Endodermal cell (in vitro differentiated cells): ENCODE measurements at regions not wholly inside any gene's neighbourhood (a gene's known extent, or its start where the extent isn't known, plus 50 kb on each side); places are given as distances from the start of the nearest gene placed in this dataset.
A peak's percentile ranks its signal among the peaks of the same experiment; 100 is the strongest.

Experiments used
- DNase-seq: peaks from one replicate; pipeline ENCODE4 v3.0.0-alpha.2; 2017
- H3K27ac ChIP-seq: 2 replicates; pipeline ENCODE4 v1.5.1; 2013; ENCODE audit warnings: mild to moderate bottlenecking, low read depth, low read length, moderate library complexity
- H3K27me3 ChIP-seq: 2 replicates; pipeline ENCODE4 v1.6.1; 2013; ENCODE audit warnings: mild to moderate bottlenecking, low read length, moderate library complexity; ENCODE audit not compliant: insufficient read depth, control insufficient read depth, poor library complexity, severe bottlenecking
- H3K36me3 ChIP-seq: 2 replicates; pipeline ENCODE4 v1.7.0; 2013; ENCODE audit warnings: mild to moderate bottlenecking, low read length, moderate library complexity; ENCODE audit not compliant: control insufficient read depth, insufficient read depth
- H3K4me1 ChIP-seq: one replicate; pipeline ENCODE4 v1.7.0; 2013; ENCODE audit warnings: low read length; ENCODE audit not compliant: control insufficient read depth, insufficient read depth
- H3K4me3 ChIP-seq: 2 replicates; pipeline ENCODE4 v1.5.1; 2013; ENCODE audit warnings: mild to moderate bottlenecking, low read length, moderate library complexity
- H3K9ac ChIP-seq: 2 replicates; pipeline ENCODE4 v1.6.1; 2013; ENCODE audit warnings: mild to moderate bottlenecking, low read length, moderate library complexity; ENCODE audit not compliant: poor library complexity, severe bottlenecking; ENCODE audit errors: extremely low read depth
- H3K9me3 ChIP-seq: 2 replicates; pipeline ENCODE4 v1.6.1; 2013; ENCODE audit warnings: mild to moderate bottlenecking, low read length, moderate library complexity; ENCODE audit not compliant: control insufficient read depth
- H3K27ac Mint-ChIP-seq: 2 replicates; pipeline ENCODE4 v1.8.0; 2020; ENCODE audit warnings: mixed read lengths
- H3K27me3 Mint-ChIP-seq: 2 replicates; pipeline ENCODE4 v1.8.0; 2021; ENCODE audit warnings: mild to moderate bottlenecking, mixed read lengths; ENCODE audit not compliant: insufficient read depth
- H3K36me3 Mint-ChIP-seq: 2 replicates; pipeline ENCODE4 v1.8.0; 2020; ENCODE audit warnings: low read depth, mixed read lengths
- H3K4me1 Mint-ChIP-seq: 2 replicates; pipeline ENCODE4 v1.8.0; 2020; ENCODE audit warnings: mixed read lengths
- H3K4me3 Mint-ChIP-seq: 2 replicates; pipeline ENCODE4 v1.8.0; 2020; ENCODE audit warnings: mild to moderate bottlenecking, moderate library complexity, mixed read lengths
- H3K9me3 Mint-ChIP-seq: 2 replicates; pipeline ENCODE4 v1.8.0; 2020; ENCODE audit warnings: mild to moderate bottlenecking, mixed read lengths
- CTCF ChIP-seq: fragments of 200-600 bp; sonication (generic); conservative IDR thresholded peaks from 2 replicates; pipeline ENCODE4 v1.5.0; 2021; ENCODE audit warnings: antibody characterized with exemption, mild to moderate bottlenecking
- WGBS, 2 experiments: methylation state at CpG; one replicate each; pipeline versions ENCODE4 v1.1.5 to v1.1.7; 2013; ENCODE audit warnings: missing lambda C conversion rate in 2 of 2, mixed read lengths in 1 of 2; ENCODE audit not compliant: insufficient coverage in 1 of 2, insufficient read length in 1 of 2; 5-methylcytosine and 5-hydroxymethylcytosine counted together

- TF ChIP-seq CTCF = peak; percentile 90
- H3K4me3 Mint-ChIP-seq = no peak overlapping the region
These were observed 331.5 kb upstream of the NFE2L3 start for GRCh38 chr7:25820432-25821040.

GRCh38 chr7:25821225-25821624 lies 330.8 kb upstream of the NFE2L3 start:
- Mint-ChIP-seq H3K4me3 (no peak overlapping the region), H3K27me3 (no peaks in the 10 kb centered on the region), H3K4me1 (no peaks in the 10 kb centered on the region), H3K27ac (no peak overlapping the region), H3K9me3 (no peaks in the 10 kb centered on the region), H3K36me3 (no peaks in the 10 kb centered on the region)
- Histone ChIP-seq H3K9ac (no peak overlapping the region), H3K27me3 (no peaks in the 10 kb centered on the region), H3K4me3 (no peak overlapping the region), H3K4me1 (no peaks in the 10 kb centered on the region), H3K27ac (no peak overlapping the region), H3K36me3 (no peaks in the 10 kb centered on the region), H3K9me3 (no peaks in the 10 kb centered on the region)
- TF ChIP-seq CTCF = no peak
- 83 to 94% methylated on average over 1 to 3 of the region's 3 CpGs for WGBS, 2 experiments
- DNase-seq = no peak

More at GRCh38 chr7:25820432-25821040, 331.5 kb upstream of the NFE2L3 start:
- Mint-ChIP-seq H3K27ac (no peak overlapping the region), H3K4me1 (no peaks in the 10 kb centered on the region), H3K36me3 (no peaks in the 10 kb centered on the region), H3K27me3 (no peaks in the 10 kb centered on the region), H3K9me3 (no peaks in the 10 kb centered on the region)
- H3K27ac ChIP-seq = no peak overlapping the region
- no peaks in the 10 kb centered on the region for H3K36me3 ChIP-seq
- no peak overlapping the region for H3K9ac ChIP-seq
- H3K4me3 ChIP-seq = no peak overlapping the region
- peak; percentile 72 for DNase-seq
- no peaks in the 10 kb centered on the region for H3K9me3 ChIP-seq
- H3K27me3 ChIP-seq = no peaks in the 10 kb centered on the region
- 65% methylated on average over 3 to 5 of the region's 5 CpGs for WGBS, 2 experiments
- no peaks in the 10 kb centered on the region for H3K4me1 ChIP-seq

- Mint-ChIP-seq H3K9me3 (no peaks in the 10 kb centered on the region), H3K36me3 (no peaks in the 10 kb centered on the region), H3K27me3 (no peaks in the 10 kb centered on the region), H3K27ac (no peak overlapping the region), H3K4me3 (no peak overlapping the region), H3K4me1 (no peaks in the 10 kb centered on the region)
- no peak for DNase-seq
- Histone ChIP-seq H3K4me1 (no peaks in the 10 kb centered on the region), H3K27ac (no peak overlapping the region), H3K9me3 (no peaks in the 10 kb centered on the region), H3K9ac (no peak overlapping the region), H3K4me3 (no peak overlapping the region), H3K27me3 (no peaks in the 10 kb centered on the region), H3K36me3 (no peaks in the 10 kb centered on the region)
- 91 to 94% methylated on average over 2 to 4 of the region's 4 CpGs for WGBS, 2 experiments
- no peak for TF ChIP-seq CTCF
These were observed 329.2 kb upstream of the NFE2L3 start for GRCh38 chr7:25822823-25823222.
